Keratinocyte (primary cell): ENCODE measurements at regions not wholly inside any gene's neighbourhood (a gene's known extent, or its start where the extent isn't known, plus 50 kb on each side); places are given as distances from the start of the nearest gene placed in this dataset.

ENCODE experiments used
- DNase-seq: peaks from one replicate; pipeline ENCODE4 v3.0.0-alpha.2; 2011; ENCODE audit warnings: low read depth, missing footprints, low spot score
- FAIRE-seq: peaks from 2 replicates; lab custom pipeline; 2011; peaks lifted over from hg19 to GRCh38; lab: Jason Lieb, UNC
- H2AFZ ChIP-seq: 2 replicates; pipeline ENCODE4 v1.6.0; 2012; ENCODE audit warnings: low read length, control low read depth, inconsistent platforms; ENCODE audit not compliant: control insufficient read depth
- H3K27ac ChIP-seq: 2 replicates; pipeline ENCODE4 v1.5.1; 2011; ENCODE audit warnings: low read length; ENCODE audit not compliant: control insufficient read depth, insufficient read depth
- H3K27me3 ChIP-seq: 3 replicates; pipeline ENCODE4 v1.6.0; 2011; ENCODE audit warnings: low read length; ENCODE audit not compliant: control insufficient read depth, insufficient read depth; ENCODE audit errors: extremely low read depth
- H3K36me3 ChIP-seq, 2 experiments: 2 replicates in 1 of 2; 3 replicates in 1 of 2; pipeline ENCODE4 v1.5.1; 2011; ENCODE audit warnings: low read length in 2 of 2, mild to moderate bottlenecking in 1 of 2; ENCODE audit not compliant: control insufficient read depth in 2 of 2, insufficient read depth in 2 of 2; ENCODE audit errors: extremely low read depth in 1 of 2
- H3K4me1 ChIP-seq: 3 replicates; pipeline ENCODE4 v1.5.1; 2011; ENCODE audit warnings: low read length; ENCODE audit not compliant: control insufficient read depth, insufficient read depth; ENCODE audit errors: extremely low read depth
- H3K4me2 ChIP-seq: 3 replicates; pipeline ENCODE4 v1.6.0; 2011; ENCODE audit warnings: low read depth, low read length; ENCODE audit not compliant: control insufficient read depth, insufficient read depth; ENCODE audit errors: extremely low read depth
- H3K4me3 ChIP-seq, 3 experiments: fragments of 200-600 bp in 1 of 3; sonication (generic) in 1 of 3; 2 replicates in 2 of 3; 3 replicates in 1 of 3; pipeline ENCODE4 v1.5.1; 2011 to 2016; ENCODE audit warnings: low read length in 3 of 3, mild to moderate bottlenecking in 3 of 3, control low read depth in 2 of 3, inconsistent platforms in 1 of 3, low read depth in 1 of 3, mixed read lengths in 1 of 3, mixed run types in 1 of 3, moderate library complexity in 1 of 3; ENCODE audit not compliant: control insufficient read depth in 2 of 3, insufficient read depth in 2 of 3; ENCODE audit errors: extremely low read depth in 1 of 3
- H3K79me2 ChIP-seq: 2 replicates; pipeline ENCODE4 v1.6.0; 2012; ENCODE audit warnings: low read length; ENCODE audit not compliant: control insufficient read depth, insufficient read depth
- H3K9ac ChIP-seq: 3 replicates; pipeline ENCODE4 v1.6.0; 2011; ENCODE audit warnings: low read length; ENCODE audit not compliant: control insufficient read depth, insufficient read depth; ENCODE audit errors: extremely low read depth
- H3K9me1 ChIP-seq: 3 replicates; pipeline ENCODE4 v1.6.0; 2011; ENCODE audit warnings: low read length; ENCODE audit not compliant: control insufficient read depth, insufficient read depth; ENCODE audit errors: extremely low read depth
- H3K9me3 ChIP-seq: 2 replicates; pipeline ENCODE4 v1.5.1; 2012; ENCODE audit warnings: low read depth, low read length; ENCODE audit not compliant: control insufficient read depth
- H4K20me1 ChIP-seq: 3 replicates; pipeline ENCODE4 v1.6.0; 2011; ENCODE audit warnings: low read length; ENCODE audit not compliant: control insufficient read depth, insufficient read depth; ENCODE audit errors: extremely low read depth
- EZH2 ChIP-seq: IDR thresholded peaks from one replicate; pipeline ENCODE4 v1.6.1; 2012; ENCODE audit warnings: inconsistent platforms, mild to moderate bottlenecking, low read length, moderate library complexity
- dilution Hi-C: fragments of 300-500 bp; cut with MboI; formaldehyde crosslinking; loops from one replicate; pipeline ENCODE4 v1.7.0; 2020; ENCODE audit warnings: low sequenced_read_pairs; ENCODE audit not compliant: extremely low pct_ligation_motif_present
- TF ChIP-seq, protein P1 (sequence below), 3 experiments: IDR thresholded peaks in 1 of 3; conservative IDR thresholded peaks in 1 of 3; optimal IDR thresholded peaks in 1 of 3; 2 replicates in 2 of 3; 3 replicates in 1 of 3; pipeline versions ENCODE3 to v1.5.1; 2011; ENCODE audit warnings: low read length in 3 of 3, mild to moderate bottlenecking in 3 of 3, moderate library complexity in 2 of 3, control low read depth in 1 of 3, inconsistent platforms in 1 of 3; ENCODE audit not compliant: insufficient read depth in 2 of 3; ENCODE audit errors: extremely low read depth in 1 of 3

GRCh38 chrX:40230646-40231045 lies 132.9 kb upstream of the BCOR start:
- Histone ChIP-seq H3K4me1 (no peaks in the 10 kb centered on the region), H3K79me2 (no peaks in the 10 kb centered on the region), H3K4me3 (no peak overlapping the region), H3K9me1 (no peaks in the 10 kb centered on the region), H3K36me3 (no peaks in the 10 kb centered on the region), H3K9me3 (no peaks in the 10 kb centered on the region), H3K9ac (no peak overlapping the region), H3K27ac (no peak overlapping the region), H4K20me1 (no peaks in the 10 kb centered on the region), H3K4me2 (no peak overlapping the region), H2AFZ (no peak overlapping the region), H3K27me3 (no peaks in the 10 kb centered on the region)
- dilution Hi-C loops = no loop called here
- no peak for FAIRE-seq
- TF ChIP-seq EZH2 = no peak
- TF ChIP-seq, protein P1, sequence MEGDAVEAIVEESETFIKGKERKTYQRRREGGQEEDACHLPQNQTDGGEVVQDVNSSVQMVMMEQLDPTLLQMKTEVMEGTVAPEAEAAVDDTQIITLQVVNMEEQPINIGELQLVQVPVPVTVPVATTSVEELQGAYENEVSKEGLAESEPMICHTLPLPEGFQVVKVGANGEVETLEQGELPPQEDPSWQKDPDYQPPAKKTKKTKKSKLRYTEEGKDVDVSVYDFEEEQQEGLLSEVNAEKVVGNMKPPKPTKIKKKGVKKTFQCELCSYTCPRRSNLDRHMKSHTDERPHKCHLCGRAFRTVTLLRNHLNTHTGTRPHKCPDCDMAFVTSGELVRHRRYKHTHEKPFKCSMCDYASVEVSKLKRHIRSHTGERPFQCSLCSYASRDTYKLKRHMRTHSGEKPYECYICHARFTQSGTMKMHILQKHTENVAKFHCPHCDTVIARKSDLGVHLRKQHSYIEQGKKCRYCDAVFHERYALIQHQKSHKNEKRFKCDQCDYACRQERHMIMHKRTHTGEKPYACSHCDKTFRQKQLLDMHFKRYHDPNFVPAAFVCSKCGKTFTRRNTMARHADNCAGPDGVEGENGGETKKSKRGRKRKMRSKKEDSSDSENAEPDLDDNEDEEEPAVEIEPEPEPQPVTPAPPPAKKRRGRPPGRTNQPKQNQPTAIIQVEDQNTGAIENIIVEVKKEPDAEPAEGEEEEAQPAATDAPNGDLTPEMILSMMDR (optimal IDR thresholded peaks at IDR 0.05 in 1 of 3, IDR thresholded peaks at IDR 0.05 in 1 of 3, conservative IDR thresholded peaks at IDR 0.05 in 1 of 3; ENCODE audit: extremely low read depth in 1 of 3, insufficient read depth in 2 of 3, low read length in 3 of 3) = no peak
- no peak for DNase-seq

DNA sequence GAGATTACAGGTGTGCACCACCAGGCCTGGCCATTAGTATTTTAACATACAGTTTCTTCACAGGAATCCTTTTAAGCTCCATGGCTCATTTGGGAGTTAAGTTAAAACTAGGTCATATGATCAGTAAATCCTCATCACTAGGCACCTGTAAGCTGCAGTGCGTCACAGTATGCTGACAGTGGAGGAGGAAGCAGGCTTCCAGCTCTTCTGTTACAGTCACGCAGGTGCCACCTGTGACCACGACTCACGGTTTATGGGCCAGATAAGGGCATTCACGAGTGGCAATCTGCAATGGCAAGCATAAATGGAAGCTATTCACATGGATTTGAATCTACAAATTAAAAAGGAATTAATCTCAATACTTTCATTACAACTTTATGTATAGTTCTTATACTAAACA lies 129.4 kb upstream of the BCOR start:
- Histone ChIP-seq H3K9me1 (no peaks in the 10 kb centered on the region), H3K27me3 (no peaks in the 10 kb centered on the region), H3K36me3 (no peaks in the 10 kb centered on the region), H3K9ac (no peak overlapping the region), H3K4me3 (no peak overlapping the region), H3K27ac (no peak overlapping the region), H3K9me3 (no peaks in the 10 kb centered on the region), H3K4me2 (no peak overlapping the region), H4K20me1 (no peaks in the 10 kb centered on the region), H3K79me2 (no peaks in the 10 kb centered on the region), H2AFZ (no peak overlapping the region), H3K4me1 (no peaks in the 10 kb centered on the region)
- no peak for TF ChIP-seq EZH2
- TF ChIP-seq, protein P1 (optimal IDR thresholded peaks at IDR 0.05 in 1 of 3, IDR thresholded peaks at IDR 0.05 in 1 of 3, conservative IDR thresholded peaks at IDR 0.05 in 1 of 3; ENCODE audit: extremely low read depth in 1 of 3, insufficient read depth in 2 of 3, low read length in 3 of 3) = no peak
- FAIRE-seq (no peak), DNase-seq (no peak)
- dilution Hi-C loops = no loop called here
